ENCODE measurements at regions not wholly inside any gene's neighbourhood (a gene's known extent, or its start where the extent isn't known, plus 50 kb on each side); places are given as distances from the start of the nearest gene placed in this dataset.
"Not testable (repeated sequence)": the region's sequence is repeated elsewhere in the genome, so short reads cannot be mapped to it uniquely, and the experiment has no call there.

DNA sequence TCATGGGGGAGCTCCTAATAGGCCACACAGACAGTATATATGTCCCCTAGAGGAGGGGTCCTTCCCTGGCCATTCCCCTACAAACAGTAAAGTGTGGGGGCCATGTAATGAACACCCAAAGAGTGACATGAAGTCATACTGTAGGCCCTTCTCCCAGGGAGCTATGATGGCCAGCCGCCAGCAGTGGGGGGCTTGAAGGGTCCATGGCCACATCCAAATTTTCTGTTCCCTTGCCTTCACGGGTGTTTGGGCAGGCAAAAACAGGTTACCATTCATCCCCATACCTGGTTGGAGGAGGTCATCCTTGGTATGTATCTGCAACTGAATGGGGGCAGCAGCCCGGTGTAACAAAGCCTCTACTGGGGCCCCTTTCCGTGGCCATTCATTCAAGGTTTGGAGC is 2118.0 kb downstream of the LRRC4C start:
- in situ Hi-C loops (cut with MboI; ENCODE audit: low pct_unique_long_range_greater_than_20kb, low sequenced_read_pairs, unreplicated experiment), result no loop called here
- no peak for DNase-seq (ENCODE audit: low spot score)
- TF ChIP-seq CTCF (IDR thresholded peaks at IDR 0.05; ENCODE audit: extremely low read depth, insufficient read depth, missing control alignments), result no peak

GRCh38 chr11:39333006-39333405 is 2126.4 kb downstream of the LRRC4C start:
- in situ Hi-C loops (cut with MboI; ENCODE audit: low pct_unique_long_range_greater_than_20kb, low sequenced_read_pairs, unreplicated experiment); DNase-seq (ENCODE audit: low spot score): not testable (repeated sequence)

- TF ChIP-seq CTCF (IDR thresholded peaks at IDR 0.05; ENCODE audit: extremely low read depth, insufficient read depth, missing control alignments), result no peak
- in situ Hi-C loops (cut with MboI; ENCODE audit: low pct_unique_long_range_greater_than_20kb, low sequenced_read_pairs, unreplicated experiment), result no loop called here
Observed at GRCh38 chr11:39327302-39327701, 2132.2 kb downstream of the LRRC4C start.

DNA sequence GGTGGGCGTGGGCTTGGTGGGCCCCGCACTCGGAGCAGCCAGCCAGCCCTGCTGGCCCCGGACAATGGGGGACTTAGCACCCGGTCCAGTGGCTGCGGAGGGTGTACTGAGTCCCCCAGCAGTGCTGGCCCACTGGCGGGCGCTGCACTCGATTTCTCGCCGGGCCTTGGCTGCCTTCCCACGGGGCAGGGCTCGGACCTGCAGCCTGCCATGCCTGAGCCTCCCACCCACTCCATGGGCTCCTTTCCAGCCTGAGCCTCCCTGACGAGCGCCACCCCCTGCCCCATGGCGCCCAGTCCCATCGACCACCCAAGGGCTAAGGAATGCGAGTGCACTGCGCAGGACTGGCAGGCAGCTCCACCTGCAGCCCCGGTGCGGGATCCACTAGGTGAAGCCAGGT is 2147.6 kb downstream of the LRRC4C start:
- in situ Hi-C loops (cut with MboI; ENCODE audit: low pct_unique_long_range_greater_than_20kb, low sequenced_read_pairs, unreplicated experiment); DNase-seq (ENCODE audit: low spot score): not testable (repeated sequence)

More at GRCh38 chr11:39327302-39327701, 2132.2 kb downstream of the LRRC4C start:
- DNase-seq (ENCODE audit: low spot score), result no peak

DNA sequence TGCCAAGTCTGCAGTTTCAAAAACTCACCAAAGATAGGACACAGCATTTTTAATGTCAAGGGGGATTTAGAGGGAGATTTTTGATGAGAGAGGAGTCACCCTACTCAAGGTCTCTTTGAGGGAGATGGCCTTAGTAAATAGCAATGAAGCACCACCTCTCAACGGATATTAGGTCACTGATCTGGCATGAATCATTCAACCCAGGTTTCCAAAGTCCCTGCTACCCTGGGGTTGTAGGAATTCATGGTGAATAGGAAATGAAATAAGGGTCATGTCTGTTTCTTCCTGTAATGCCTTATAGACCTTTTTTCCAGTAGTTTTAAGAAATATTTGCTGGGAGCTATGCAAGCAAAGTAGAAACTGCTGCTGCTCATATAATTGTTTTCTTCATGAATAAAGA is 2154.9 kb downstream of the LRRC4C start:
- no peak for TF ChIP-seq CTCF (IDR thresholded peaks at IDR 0.05; ENCODE audit: extremely low read depth, insufficient read depth, missing control alignments)
- DNase-seq (ENCODE audit: low spot score), result no peak
- in situ Hi-C loops (cut with MboI; ENCODE audit: low pct_unique_long_range_greater_than_20kb, low sequenced_read_pairs, unreplicated experiment), result no loop called here

DNA sequence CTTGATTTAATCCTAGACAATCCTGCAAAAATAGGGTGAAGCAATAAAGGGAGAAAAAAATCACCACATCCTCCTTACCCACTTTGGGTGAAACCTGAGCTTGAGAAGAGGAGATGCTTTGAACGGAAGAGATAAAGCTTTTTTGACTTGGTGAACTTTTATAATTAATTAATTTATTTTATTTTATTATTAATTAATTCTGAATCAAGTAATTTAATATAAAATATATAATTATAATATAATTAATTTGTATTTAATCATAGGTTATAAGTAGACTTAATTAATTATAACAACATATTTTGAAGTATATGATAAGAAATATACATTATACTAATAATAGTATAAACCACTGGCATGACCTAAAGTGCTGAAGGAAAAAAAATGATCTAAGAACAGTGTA is 2164.8 kb downstream of the LRRC4C start:
- in situ Hi-C loops (cut with MboI; ENCODE audit: low pct_unique_long_range_greater_than_20kb, low sequenced_read_pairs, unreplicated experiment), result no loop called here
- no peak for DNase-seq (ENCODE audit: low spot score)
- no peak for TF ChIP-seq CTCF (IDR thresholded peaks at IDR 0.05; ENCODE audit: extremely low read depth, insufficient read depth, missing control alignments)

GRCh38 chr11:39288011-39288410 is 2171.4 kb downstream of the LRRC4C start:
- no peak for TF ChIP-seq CTCF (IDR thresholded peaks at IDR 0.05; ENCODE audit: extremely low read depth, insufficient read depth, missing control alignments)
- DNase-seq (ENCODE audit: low spot score), result no peak
- in situ Hi-C loops (cut with MboI; ENCODE audit: low pct_unique_long_range_greater_than_20kb, low sequenced_read_pairs, unreplicated experiment), result no loop called here

DNA sequence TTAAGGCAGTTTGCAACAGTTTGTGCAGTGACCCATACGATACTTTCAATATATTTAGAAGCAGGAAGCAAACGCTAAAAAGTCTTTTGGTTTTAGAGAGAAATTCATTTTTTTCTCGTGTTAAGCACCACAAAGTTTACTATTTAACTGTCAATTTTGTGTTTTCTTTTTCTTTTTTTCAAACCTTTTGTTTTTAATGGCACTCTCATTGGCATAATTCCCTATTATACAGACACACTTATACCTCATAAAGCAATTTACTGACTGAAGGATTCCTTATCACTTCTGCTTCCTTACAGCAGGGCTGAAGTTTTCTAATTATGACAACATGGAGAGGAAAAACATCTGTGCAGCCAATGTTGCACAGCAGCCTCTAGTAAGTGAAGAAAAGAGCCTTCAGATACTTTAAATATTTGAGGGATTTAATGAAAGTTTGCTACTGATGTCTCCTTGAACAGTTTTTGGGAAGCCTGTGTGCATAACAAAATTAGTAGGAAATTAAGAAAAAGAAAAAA is 2191.2 kb downstream of the LRRC4C start:
- DNase-seq (ENCODE audit: low spot score), result no peak
- in situ Hi-C loops (cut with MboI; ENCODE audit: low pct_unique_long_range_greater_than_20kb, low sequenced_read_pairs, unreplicated experiment), result no loop called here
- TF ChIP-seq CTCF (IDR thresholded peaks at IDR 0.05; ENCODE audit: extremely low read depth, insufficient read depth, missing control alignments), result no peak
